GM12891 (cell line): ENCODE measurements at regions not wholly inside any gene's neighbourhood (a gene's known extent, or its start where the extent isn't known, plus 50 kb on each side); places are given as distances from the start of the nearest gene placed in this dataset.

Source experiments
- DNase-seq: peaks from one replicate; pipeline ENCODE4 v3.0.0; 2011; ENCODE audit warnings: low spot score; ENCODE audit not compliant: insufficient read length
- FAIRE-seq: peaks from 2 replicates; lab custom pipeline; 2011; peaks lifted over from hg19 to GRCh38; lab: Jason Lieb, UNC
- PAX5 ChIP-seq: IDR thresholded peaks from 2 replicates; pipeline ENCODE4 v1.6.1; 2011; ENCODE audit warnings: low read length, moderate library complexity, mild to moderate bottlenecking; ENCODE audit not compliant: insufficient read depth, severe bottlenecking
- POLR2A ChIP-seq: IDR thresholded peaks from 2 replicates; pipeline ENCODE4 v1.6.1; 2011; ENCODE audit warnings: low read depth, low read length, control low read depth
- POLR2AphosphoS5 ChIP-seq: IDR thresholded peaks from 2 replicates; pipeline ENCODE4 v1.6.1; 2011; ENCODE audit warnings: low read depth, low read length, control low read depth
- POU2F2 ChIP-seq: IDR thresholded peaks from 2 replicates; pipeline ENCODE4 v1.6.1; 2011; ENCODE audit warnings: low read depth, mild to moderate bottlenecking, control low read depth, low read length, moderate library complexity
- SPI1 ChIP-seq: IDR thresholded peaks from 2 replicates; pipeline ENCODE4 v1.6.1; 2011; ENCODE audit warnings: low read depth, low read length, control low read depth
- TAF1 ChIP-seq: IDR thresholded peaks from 2 replicates; pipeline ENCODE4 v1.6.1; 2011; ENCODE audit warnings: low read depth, low read length, control low read depth

GRCh38 chr6:14618759-14619418, 501.3 kb downstream of the CD83 start:
- TF ChIP-seq POU2F2 (no peak), PAX5 (no peak), SPI1 (no peak), TAF1 (no peak), POLR2AphosphoS5 (no peak), POLR2A (no peak)
- DNase-seq (no peak), FAIRE-seq (no peak)

DNA sequence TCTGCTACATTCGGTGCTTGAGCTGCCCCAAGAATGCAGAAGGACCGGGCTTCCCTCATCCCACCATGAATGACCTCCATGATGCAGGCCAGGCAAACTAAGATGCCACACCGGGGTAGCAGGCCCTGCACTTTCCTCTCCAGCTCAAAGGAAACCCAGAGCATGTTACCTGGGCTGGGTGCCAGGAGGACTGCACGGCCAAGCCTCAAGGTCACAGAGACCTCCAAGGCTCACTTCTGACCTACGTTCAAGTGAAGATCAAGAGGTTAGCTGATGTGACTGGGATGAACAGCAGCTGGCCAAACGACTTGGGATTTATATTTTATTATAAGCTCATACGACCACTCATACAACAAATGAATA, 501.8 kb downstream of the CD83 start:
- TF ChIP-seq TAF1 (no peak), SPI1 (no peak), POLR2A (no peak), POLR2AphosphoS5 (no peak), POU2F2 (no peak), PAX5 (no peak)
- FAIRE-seq (no peak), DNase-seq (no peak)

DNA sequence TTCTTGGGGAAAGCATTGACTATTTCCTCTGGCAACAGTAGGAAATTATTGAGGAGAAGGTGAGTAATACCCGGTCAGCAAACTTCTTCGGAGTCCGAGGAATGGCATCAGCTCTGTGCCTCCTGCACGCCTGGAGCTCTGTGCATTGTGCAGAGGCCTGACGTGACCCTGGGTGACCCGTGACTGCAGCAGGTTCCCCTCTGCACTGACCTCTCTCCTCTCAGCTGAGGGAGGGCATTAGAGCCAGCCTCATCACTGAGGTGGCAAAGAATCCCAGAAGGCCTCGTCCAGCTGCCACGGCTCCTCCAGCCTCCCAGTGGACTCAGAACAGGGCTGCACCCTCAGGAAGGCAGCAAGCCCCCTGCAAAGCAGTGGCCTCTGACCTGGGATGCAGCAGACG, 502.9 kb downstream of the CD83 start:
- DNase-seq (no peak), FAIRE-seq (no peak)
- TF ChIP-seq POLR2AphosphoS5 = no peak

- TF ChIP-seq POLR2AphosphoS5 (no peak), PAX5 (no peak), SPI1 (no peak), POU2F2 (no peak), TAF1 (no peak), POLR2A (no peak)
- FAIRE-seq (no peak), DNase-seq (no peak)
Measured at GRCh38 chr6:14621518-14621917, 503.9 kb downstream of the CD83 start.

GRCh38 chr6:14622085-14622484, 504.5 kb downstream of the CD83 start:
- no peak for TF ChIP-seq SPI1
- TF ChIP-seq PAX5 = no peak
- TF ChIP-seq POU2F2 = no peak
- no peak for TF ChIP-seq POLR2A
- no peak for TF ChIP-seq TAF1
- no peak for TF ChIP-seq POLR2AphosphoS5
- FAIRE-seq (no peak), DNase-seq (no peak)

- no peak for TF ChIP-seq POLR2A
- TF ChIP-seq POU2F2 = no peak
- TF ChIP-seq TAF1 = no peak
- no peak for TF ChIP-seq PAX5
- no peak for TF ChIP-seq POLR2AphosphoS5
- TF ChIP-seq SPI1 = no peak
- FAIRE-seq = no peak
- no peak for DNase-seq
Measured at GRCh38 chr6:14622909-14623505, 505.4 kb downstream of the CD83 start.

DNA sequence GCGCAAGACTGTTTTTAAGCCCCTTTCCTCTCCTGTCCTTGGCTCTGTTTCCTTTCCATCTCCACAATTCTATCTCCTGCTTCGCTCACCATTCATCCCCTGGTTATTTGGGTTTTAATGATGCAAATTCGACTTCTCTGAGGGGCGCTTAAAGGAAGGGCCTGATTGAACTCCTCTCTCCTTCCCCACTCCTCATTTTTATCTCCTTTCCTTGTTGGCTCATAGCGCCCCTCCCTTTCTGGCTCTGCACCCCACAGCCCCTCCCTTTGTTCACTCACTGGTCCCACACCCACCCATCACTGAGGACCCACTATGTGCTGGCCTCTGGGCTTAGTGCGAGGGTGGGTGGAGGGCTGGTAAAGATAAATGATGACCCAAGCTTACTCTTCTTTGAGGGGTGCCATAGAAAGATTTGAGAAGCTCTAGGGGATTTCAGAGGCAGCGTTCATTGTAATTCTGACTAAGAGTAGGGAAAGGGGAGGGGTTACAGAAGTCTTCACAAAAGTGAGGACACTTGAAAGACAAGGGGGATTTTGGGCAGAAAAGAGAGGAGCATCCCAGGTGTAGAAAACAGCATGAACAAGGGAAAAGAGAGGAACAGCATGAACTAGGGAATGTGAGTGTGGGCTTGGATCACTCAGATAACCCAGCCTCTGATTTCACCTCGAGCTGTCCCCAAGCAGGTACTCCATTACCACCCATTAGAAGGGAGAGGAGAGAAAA, 507.8 kb downstream of the CD83 start:
- TF ChIP-seq SPI1 = no peak
- no peak for TF ChIP-seq POLR2A
- TF ChIP-seq TAF1 = no peak
- TF ChIP-seq POU2F2 = no peak
- TF ChIP-seq POLR2AphosphoS5 = no peak
- no peak for TF ChIP-seq PAX5
- FAIRE-seq = no peak
- no peak for DNase-seq

DNA sequence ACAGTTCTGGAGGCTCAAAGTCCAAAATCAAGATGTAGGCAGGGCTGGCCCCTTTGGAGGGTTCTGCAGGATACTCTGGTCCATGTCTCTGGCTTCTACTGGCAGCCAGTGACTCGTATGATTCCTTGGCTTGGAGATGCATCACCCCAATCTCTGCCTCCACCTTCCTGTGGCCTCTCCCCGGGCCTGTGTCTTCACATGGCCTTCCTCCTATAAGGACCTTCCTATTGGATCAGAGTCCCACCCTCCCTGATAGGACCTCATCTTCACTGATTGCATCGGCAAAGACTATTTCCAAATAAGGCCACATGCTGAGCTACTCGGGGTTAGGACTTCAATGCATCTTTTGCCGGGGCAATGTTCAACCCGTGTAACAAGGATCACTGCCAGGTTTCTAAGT, 509.0 kb downstream of the CD83 start:
- DNase-seq (no peak), FAIRE-seq (no peak)
- TF ChIP-seq PAX5 = no peak
- TF ChIP-seq POLR2A = no peak
- no peak for TF ChIP-seq POU2F2
- TF ChIP-seq SPI1 = no peak
- TF ChIP-seq TAF1 = no peak
- no peak for TF ChIP-seq POLR2AphosphoS5

DNA sequence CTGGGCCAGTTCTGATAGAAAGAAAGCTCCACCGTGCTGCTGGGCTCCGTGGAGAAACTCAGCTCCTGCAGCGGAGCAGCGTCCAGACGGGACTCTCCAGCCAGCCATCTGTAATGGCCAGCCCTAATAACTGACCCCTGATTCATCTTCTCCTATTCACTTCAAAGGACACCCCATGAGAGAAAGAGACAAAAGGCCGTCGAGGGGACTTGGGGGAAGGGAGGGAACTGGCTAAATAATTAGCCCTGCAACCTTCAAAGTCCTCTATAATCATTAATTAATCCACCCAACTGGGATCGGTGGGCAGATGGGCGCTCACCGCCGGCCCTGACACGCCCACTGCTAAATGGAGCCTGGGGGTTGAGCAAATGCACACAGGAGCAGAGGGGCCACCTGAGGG, 512.4 kb downstream of the CD83 start:
- no peak for DNase-seq
- no peak for FAIRE-seq
- TF ChIP-seq TAF1 (no peak), PAX5 (no peak), SPI1 (no peak), POLR2A (no peak), POU2F2 (no peak), POLR2AphosphoS5 (no peak)

GRCh38 chr6:14633479-14633878, 515.9 kb downstream of the CD83 start:
- DNase-seq (no peak), FAIRE-seq (no peak)
- TF ChIP-seq PAX5 = no peak
- no peak for TF ChIP-seq POLR2AphosphoS5
- TF ChIP-seq POU2F2 = no peak
- TF ChIP-seq TAF1 = no peak
- TF ChIP-seq POLR2A = no peak
- no peak for TF ChIP-seq SPI1
